ENCODE measurements at regions not wholly inside any gene's neighbourhood (a gene's known extent, or its start where the extent isn't known, plus 50 kb on each side); places are given as distances from the start of the nearest gene placed in this dataset.

DNA sequence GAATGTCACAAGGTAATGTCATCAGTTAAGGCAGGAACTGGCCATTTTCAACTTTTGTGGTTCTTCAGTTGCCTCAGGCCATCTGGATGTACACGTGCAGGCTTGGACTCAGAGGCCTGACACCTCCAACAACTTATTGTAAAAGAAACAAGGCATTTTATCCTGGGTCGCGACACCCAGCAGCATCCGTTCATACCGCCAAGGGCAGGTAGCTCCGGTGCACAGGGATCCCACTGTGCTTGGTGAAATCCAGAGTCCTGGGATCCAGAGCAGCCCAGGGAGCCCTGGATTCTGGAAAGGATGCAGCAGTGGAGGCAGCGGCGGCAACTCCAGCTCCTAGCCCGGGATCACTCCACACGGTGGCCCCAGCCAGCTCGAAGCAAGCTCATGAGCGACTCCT, 380.9 kb upstream of the STXBP6 start:
- no peak for TF ChIP-seq EZH2 (IDR thresholded peaks at IDR 0.05; ENCODE audit: low read length, missing control alignments)
- TF ChIP-seq, protein P1, sequence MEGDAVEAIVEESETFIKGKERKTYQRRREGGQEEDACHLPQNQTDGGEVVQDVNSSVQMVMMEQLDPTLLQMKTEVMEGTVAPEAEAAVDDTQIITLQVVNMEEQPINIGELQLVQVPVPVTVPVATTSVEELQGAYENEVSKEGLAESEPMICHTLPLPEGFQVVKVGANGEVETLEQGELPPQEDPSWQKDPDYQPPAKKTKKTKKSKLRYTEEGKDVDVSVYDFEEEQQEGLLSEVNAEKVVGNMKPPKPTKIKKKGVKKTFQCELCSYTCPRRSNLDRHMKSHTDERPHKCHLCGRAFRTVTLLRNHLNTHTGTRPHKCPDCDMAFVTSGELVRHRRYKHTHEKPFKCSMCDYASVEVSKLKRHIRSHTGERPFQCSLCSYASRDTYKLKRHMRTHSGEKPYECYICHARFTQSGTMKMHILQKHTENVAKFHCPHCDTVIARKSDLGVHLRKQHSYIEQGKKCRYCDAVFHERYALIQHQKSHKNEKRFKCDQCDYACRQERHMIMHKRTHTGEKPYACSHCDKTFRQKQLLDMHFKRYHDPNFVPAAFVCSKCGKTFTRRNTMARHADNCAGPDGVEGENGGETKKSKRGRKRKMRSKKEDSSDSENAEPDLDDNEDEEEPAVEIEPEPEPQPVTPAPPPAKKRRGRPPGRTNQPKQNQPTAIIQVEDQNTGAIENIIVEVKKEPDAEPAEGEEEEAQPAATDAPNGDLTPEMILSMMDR (conservative IDR thresholded peaks at IDR 0.05 in 1 of 2, IDR thresholded peaks at IDR 0.05 in 1 of 2; ENCODE audit: low read depth in 1 of 2, low read length in 2 of 2), result no peak

Data from fibroblast of lung (primary cell).